Mesenchymal stem cell (in vitro differentiated cells and primary cell): ENCODE measurements at regions not wholly inside any gene's neighbourhood (a gene's known extent, or its start where the extent isn't known, plus 50 kb on each side); places are given as distances from the start of the nearest gene placed in this dataset.

Experiments
- DNase-seq: peaks from one replicate; pipeline ENCODE4 v3.0.0-alpha.2; 2013
- H2AFZ ChIP-seq: one replicate; pipeline ENCODE4 v1.6.1; 2013; ENCODE audit warnings: low read depth, mild to moderate bottlenecking, control low read depth, inconsistent platforms, low read length, moderate library complexity
- H2AK5ac ChIP-seq: 2 replicates; pipeline ENCODE4 v1.6.1; 2013; ENCODE audit warnings: low read length, moderate library complexity, mild to moderate bottlenecking, inconsistent platforms; ENCODE audit not compliant: severe bottlenecking
- H2BK120ac ChIP-seq: one replicate; pipeline ENCODE4 v1.6.1; 2013; ENCODE audit warnings: low read depth, mild to moderate bottlenecking, inconsistent platforms, low read length, moderate library complexity
- H2BK12ac ChIP-seq, 2 experiments: one replicate each; pipeline ENCODE4 v1.6.1; 2013; ENCODE audit warnings: inconsistent platforms in 2 of 2, low read length in 2 of 2, mild to moderate bottlenecking in 2 of 2, moderate library complexity in 2 of 2, control low read depth in 1 of 2
- H2BK15ac ChIP-seq: one replicate; pipeline ENCODE4 v1.6.1; 2013; ENCODE audit warnings: mild to moderate bottlenecking, low read depth, inconsistent platforms; ENCODE audit not compliant: poor library complexity, severe bottlenecking
- H2BK5ac ChIP-seq: 2 replicates; pipeline ENCODE4 v1.6.1; 2013; ENCODE audit warnings: low read depth, mild to moderate bottlenecking, low read length, control low read depth, inconsistent platforms; ENCODE audit not compliant: poor library complexity, severe bottlenecking
- H3K14ac ChIP-seq, 2 experiments: one replicate each; pipeline ENCODE4 v1.6.1; 2013; ENCODE audit warnings: inconsistent platforms in 2 of 2, low read length in 2 of 2, control low read depth in 1 of 2, mild to moderate bottlenecking in 1 of 2, moderate library complexity in 1 of 2
- H3K18ac ChIP-seq, 2 experiments: one replicate each; pipeline ENCODE4 v1.6.1; 2013; ENCODE audit warnings: inconsistent platforms in 2 of 2, low read length in 2 of 2, control low read depth in 1 of 2, low read depth in 1 of 2, mild to moderate bottlenecking in 1 of 2
- H3K23ac ChIP-seq, 2 experiments: one replicate each; pipeline ENCODE4 v1.6.1; 2013; ENCODE audit warnings: inconsistent platforms in 2 of 2, low read length in 2 of 2, mild to moderate bottlenecking in 2 of 2, moderate library complexity in 2 of 2, control low read depth in 1 of 2
- H3K27ac ChIP-seq: 2 replicates; pipeline ENCODE4 v1.5.1; 2013; ENCODE audit warnings: mild to moderate bottlenecking, moderate library complexity, low read length, control low read depth, inconsistent platforms; ENCODE audit not compliant: poor library complexity, severe bottlenecking
- H3K27me3 ChIP-seq, 2 experiments: 2 replicates each; pipeline versions ENCODE4 v1.6.1 to v1.7.0; 2013; ENCODE audit warnings: low read length in 2 of 2, mild to moderate bottlenecking in 2 of 2, moderate library complexity in 2 of 2, control low read depth in 1 of 2, inconsistent platforms in 1 of 2; ENCODE audit not compliant: control insufficient read depth in 1 of 2, insufficient read depth in 1 of 2
- H3K36me3 ChIP-seq, 2 experiments: 2 replicates each; pipeline versions ENCODE4 v1.6.1 to v1.7.0; 2013; ENCODE audit warnings: low read length in 2 of 2, control low read depth in 1 of 2, inconsistent platforms in 1 of 2, low read depth in 1 of 2, mild to moderate bottlenecking in 1 of 2; ENCODE audit not compliant: insufficient read depth in 2 of 2, control insufficient read depth in 1 of 2
- H3K4ac ChIP-seq, 2 experiments: one replicate each; pipeline ENCODE4 v1.6.1; 2013; ENCODE audit warnings: inconsistent platforms in 2 of 2, low read length in 2 of 2, mild to moderate bottlenecking in 2 of 2, moderate library complexity in 2 of 2, control low read depth in 1 of 2, low read depth in 1 of 2
- H3K4me1 ChIP-seq: 2 replicates; pipeline ENCODE4 v1.6.1; 2013; ENCODE audit warnings: low read depth, low read length, control low read depth; ENCODE audit not compliant: control insufficient read depth, insufficient read depth
- H3K4me2 ChIP-seq: 2 replicates; pipeline ENCODE4 v1.6.1; 2013; ENCODE audit warnings: low read length, mild to moderate bottlenecking, inconsistent platforms; ENCODE audit not compliant: poor library complexity, severe bottlenecking
- H3K4me3 ChIP-seq, 2 experiments: 2 replicates each; pipeline versions ENCODE4 v1.5.1 to v1.7.0; 2013; ENCODE audit warnings: low read length in 2 of 2, mild to moderate bottlenecking in 2 of 2, control low read depth in 1 of 2, low read depth in 1 of 2; ENCODE audit not compliant: insufficient read depth in 1 of 2
- H3K79me1 ChIP-seq: replicated peaks from 2 replicates; pipeline ENCODE4 v1.6.1; 2013; ENCODE audit warnings: mild to moderate bottlenecking, control low read depth, low read length, inconsistent platforms; ENCODE audit not compliant: poor library complexity, severe bottlenecking
- H3K9ac ChIP-seq: 2 replicates; pipeline ENCODE4 v1.7.0; 2013; ENCODE audit warnings: mild to moderate bottlenecking, low read length, moderate library complexity
- H3K9me3 ChIP-seq: 2 replicates; pipeline ENCODE4 v1.7.0; 2013; ENCODE audit warnings: mild to moderate bottlenecking, low read length; ENCODE audit not compliant: control insufficient read depth
- H4K8ac ChIP-seq: one replicate; pipeline ENCODE4 v1.6.1; 2013; ENCODE audit warnings: inconsistent platforms, mild to moderate bottlenecking, low read length, moderate library complexity
- H4K91ac ChIP-seq: one replicate; pipeline ENCODE4 v1.6.1; 2013; ENCODE audit warnings: mild to moderate bottlenecking, low read length, inconsistent platforms
- WGBS: methylation state at CpG from one replicate; pipeline ENCODE4 v1.1.7; 2013; ENCODE audit warnings: mixed read lengths; 5-methylcytosine and 5-hydroxymethylcytosine counted together

DNA sequence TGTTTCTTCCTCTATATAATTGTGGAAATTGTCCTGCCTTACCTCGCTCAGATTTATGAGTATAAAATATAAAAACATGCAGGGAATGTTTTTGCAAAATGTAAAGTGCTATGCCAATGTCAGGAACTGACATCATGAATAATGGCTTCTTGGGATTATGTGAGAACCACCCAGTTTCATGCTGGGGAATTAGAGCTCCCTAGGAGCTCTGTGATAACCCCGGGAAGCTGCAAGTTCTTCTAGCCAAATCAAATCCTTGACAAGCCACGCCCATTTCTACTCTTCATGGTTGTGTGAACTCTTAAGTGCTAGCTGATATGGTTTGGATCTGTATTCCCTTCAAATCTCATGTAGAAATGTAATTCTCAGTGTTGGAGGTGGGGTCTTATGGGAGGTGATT, 85.9 kb upstream of the PAK3 start:
- no peak overlapping the region for H3K18ac ChIP-seq

DNA sequence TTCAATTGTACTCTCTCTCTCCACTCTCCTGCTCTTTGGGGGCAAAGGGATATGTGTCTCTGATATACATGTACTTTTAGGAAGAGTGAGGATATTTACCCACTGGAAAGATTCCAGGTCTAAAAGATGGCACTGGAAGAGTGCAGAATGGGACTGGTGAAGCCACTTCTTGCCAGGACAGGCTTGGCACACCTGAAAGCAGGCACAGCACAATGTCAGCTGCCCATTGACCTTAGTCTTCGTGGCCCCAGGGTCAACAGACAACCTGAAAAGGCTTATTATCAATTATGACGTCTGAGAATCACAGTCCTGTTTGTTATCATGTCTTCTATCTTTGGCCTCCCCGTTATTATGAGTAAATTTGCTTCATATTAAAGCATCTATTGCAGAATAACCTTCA, 86.7 kb upstream of the PAK3 start:
- H3K4ac ChIP-seq = no peak overlapping the region
- H3K4me3 ChIP-seq = no peak overlapping the region
- H2BK15ac ChIP-seq = no peak overlapping the region
- no peak for DNase-seq
- no peak overlapping the region for H2BK120ac ChIP-seq
- H3K9me3 ChIP-seq = no peaks in the 10 kb centered on the region
- H3K23ac ChIP-seq = no peak overlapping the region
- H3K27me3 ChIP-seq = peaks cover 0 to 70% of the 10 kb centered on the region in 2 experiments
- no peaks in the 10 kb centered on the region for H3K4me1 ChIP-seq
- H2BK5ac ChIP-seq = no peak overlapping the region
- no peaks in the 10 kb centered on the region for H3K79me1 ChIP-seq
- H2AK5ac ChIP-seq = no peak overlapping the region
- H3K9ac ChIP-seq = no peak overlapping the region
- H3K36me3 ChIP-seq = no peaks in the 10 kb centered on the region
- H3K27ac ChIP-seq = no peak overlapping the region
- H3K4me2 ChIP-seq = no peak overlapping the region
- no peak overlapping the region for H3K14ac ChIP-seq
- no peak overlapping the region for H3K18ac ChIP-seq
- no peak overlapping the region for H4K8ac ChIP-seq
- 45% methylated on average over 3 of the region's 3 CpGs for WGBS
- no peak overlapping the region for H2AFZ ChIP-seq
- no peak overlapping the region for H4K91ac ChIP-seq
- H2BK12ac ChIP-seq = no peak overlapping the region

More for the DNA sequence above, 85.9 kb upstream of the PAK3 start:
- Histone ChIP-seq H3K4ac (no peak overlapping the region), H3K4me3 (no peak overlapping the region), H3K36me3 (no peaks in the 10 kb centered on the region), H3K9me3 (no peaks in the 10 kb centered on the region), H3K79me1 (no peaks in the 10 kb centered on the region), H2BK15ac (no peak overlapping the region), H2AFZ (no peak overlapping the region), H4K8ac (no peak overlapping the region), H2AK5ac (no peak overlapping the region), H3K14ac (no peak overlapping the region), H2BK5ac (no peak overlapping the region), H3K27ac (no peak overlapping the region), H3K4me2 (no peak overlapping the region), H4K91ac (no peak overlapping the region), H2BK120ac (no peak overlapping the region), H3K23ac (no peak overlapping the region), H3K9ac (no peak overlapping the region), H3K27me3 (peaks cover 0 to 69% of the 10 kb centered on the region in 2 experiments), H3K4me1 (no peaks in the 10 kb centered on the region), H2BK12ac (no peak overlapping the region)
- DNase-seq = no peak
- 100% methylated on average over 1 of the region's 3 CpGs for WGBS

DNA sequence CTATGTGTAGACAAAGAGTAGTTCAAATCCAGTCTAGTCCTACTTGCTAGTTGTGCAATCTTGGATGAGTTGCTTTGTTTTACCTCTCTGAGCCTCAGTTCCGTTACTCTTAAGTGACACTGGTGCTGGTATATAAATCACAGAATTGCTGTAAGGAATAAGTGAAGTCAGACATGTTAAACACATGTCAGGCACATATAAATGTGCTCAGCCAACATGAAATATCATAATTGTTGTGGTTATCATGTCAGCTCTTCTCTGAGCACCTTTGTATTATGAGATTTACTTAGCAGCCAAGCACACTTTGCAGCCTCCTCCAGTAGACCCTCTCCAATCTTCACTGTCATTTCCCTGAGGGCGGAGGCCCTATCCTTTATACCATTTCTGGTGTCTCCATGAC, 87.9 kb upstream of the PAK3 start:
- H3K4me2 ChIP-seq = no peak overlapping the region
- no peak overlapping the region for H4K91ac ChIP-seq
- H2BK120ac ChIP-seq = no peak overlapping the region
- H2AK5ac ChIP-seq = no peak overlapping the region
- no peak for DNase-seq
- H3K79me1 ChIP-seq = no peaks in the 10 kb centered on the region
- H3K4me1 ChIP-seq = no peaks in the 10 kb centered on the region
- H3K4me3 ChIP-seq = no peak overlapping the region
- H3K9me3 ChIP-seq = no peaks in the 10 kb centered on the region
- no peak overlapping the region for H2BK12ac ChIP-seq
- peaks cover 0 to 79% of the 10 kb centered on the region in 2 experiments for H3K27me3 ChIP-seq
- no peak overlapping the region for H3K23ac ChIP-seq
- H2AFZ ChIP-seq = no peak overlapping the region
- no peak overlapping the region for H2BK15ac ChIP-seq
- no peak overlapping the region for H3K27ac ChIP-seq
- H4K8ac ChIP-seq = no peak overlapping the region
- H3K14ac ChIP-seq = no peak overlapping the region
- H3K4ac ChIP-seq = no peak overlapping the region
- WGBS = 40% methylated on average over 1 of the region's 2 CpGs
- no peak overlapping the region for H3K18ac ChIP-seq
- H3K36me3 ChIP-seq = no peaks in the 10 kb centered on the region
- H3K9ac ChIP-seq = no peak overlapping the region
- no peak overlapping the region for H2BK5ac ChIP-seq

DNA sequence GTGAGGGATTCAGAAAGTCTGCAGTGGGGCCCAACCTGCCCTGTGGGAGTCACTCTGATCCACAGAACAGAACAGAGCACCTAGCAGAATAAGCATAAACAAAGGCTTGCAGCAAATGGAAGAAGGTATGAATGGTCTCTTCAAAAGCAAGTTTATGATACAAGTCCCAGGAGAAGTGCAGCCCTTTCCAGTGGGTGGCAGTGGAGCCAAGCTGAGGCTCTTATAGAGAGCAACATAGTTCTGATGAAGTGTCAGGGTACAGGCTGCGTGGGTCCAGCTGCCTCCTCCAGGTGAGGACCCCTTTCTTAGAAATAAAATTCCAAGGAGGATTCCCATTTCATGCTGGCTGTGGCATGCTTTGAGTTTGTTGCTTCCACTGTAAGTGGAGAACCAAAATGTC, 88.8 kb upstream of the PAK3 start:
- H2BK12ac ChIP-seq = no peak overlapping the region
- WGBS = no CpG with 5 or more reads among the region's 1 CpG
- no peak overlapping the region for H3K27ac ChIP-seq
- H3K18ac ChIP-seq = no peak overlapping the region
- H3K4me3 ChIP-seq = no peak overlapping the region
- H4K8ac ChIP-seq = no peak overlapping the region
- H3K9me3 ChIP-seq = no peaks in the 10 kb centered on the region
- H2AFZ ChIP-seq = no peak overlapping the region
- H3K14ac ChIP-seq = no peak overlapping the region
- no peak overlapping the region for H3K9ac ChIP-seq
- H4K91ac ChIP-seq = no peak overlapping the region
- no peak overlapping the region for H3K4me2 ChIP-seq
- H3K4ac ChIP-seq = no peak overlapping the region
- no peak overlapping the region for H2BK5ac ChIP-seq
- H3K4me1 ChIP-seq = no peaks in the 10 kb centered on the region
- H2AK5ac ChIP-seq = no peak overlapping the region
- H2BK15ac ChIP-seq = no peak overlapping the region
- no peaks in the 10 kb centered on the region for H3K79me1 ChIP-seq
- no peak overlapping the region for H3K23ac ChIP-seq
- H2BK120ac ChIP-seq = no peak overlapping the region
- no peaks in the 10 kb centered on the region for H3K36me3 ChIP-seq
- peaks cover 0 to 79% of the 10 kb centered on the region in 2 experiments for H3K27me3 ChIP-seq
- DNase-seq = no peak
